GM23338 (cell line): ENCODE measurements at regions not wholly inside any gene's neighbourhood (a gene's known extent, or its start where the extent isn't known, plus 50 kb on each side); places are given as distances from the start of the nearest gene placed in this dataset.

Source experiments
- EZH2 ChIP-seq: fragments of 200-600 bp; sonication (generic); IDR thresholded peaks from one replicate; pipeline ENCODE4 v1.8.0; 2017; ENCODE audit warnings: antibody characterized with exemption, mild to moderate bottlenecking, low read depth; ENCODE audit not compliant: unreplicated experiment
- NANOG ChIP-seq: IDR thresholded peaks from 2 replicates; pipeline ENCODE4 v1.6.1; 2016; ENCODE audit warnings: antibody characterized with exemption, borderline replicate concordance
- STAT1 ChIP-seq: IDR thresholded peaks from one replicate; pipeline ENCODE4 v1.6.1; 2016; ENCODE audit warnings: antibody characterized with exemption; ENCODE audit not compliant: unreplicated experiment
- ZNF331 ChIP-seq: fragments of 250-450 bp; sonication (Bioruptor Pico); IDR thresholded peaks from 2 replicates; pipeline ENCODE4 v1.5.0; 2020; ENCODE audit warnings: low read depth, mild to moderate bottlenecking, moderate library complexity
- TF ChIP-seq, protein P1 (sequence below): fragments of 250-450 bp; sonication (Bioruptor Pico); IDR thresholded peaks from 2 replicates; pipeline ENCODE4 v1.5.0; 2020; ENCODE audit warnings: mild to moderate bottlenecking, moderate library complexity
- TF ChIP-seq, protein P2 (sequence below): IDR thresholded peaks from 2 replicates; pipeline ENCODE4 v1.6.1; 2016; ENCODE audit warnings: antibody characterized with exemption
- TF ChIP-seq, protein P3 (sequence below), 2 experiments: fragments of 200-600 bp in 1 of 2; sonication (generic) in 1 of 2; conservative IDR thresholded peaks; 2 replicates each; pipeline versions ENCODE4 v1.5.1 to v1.6.1; 2016 to 2017; ENCODE audit warnings: antibody characterized with exemption in 2 of 2, low read depth in 2 of 2, mild to moderate bottlenecking in 2 of 2, moderate library complexity in 1 of 2

DNA sequence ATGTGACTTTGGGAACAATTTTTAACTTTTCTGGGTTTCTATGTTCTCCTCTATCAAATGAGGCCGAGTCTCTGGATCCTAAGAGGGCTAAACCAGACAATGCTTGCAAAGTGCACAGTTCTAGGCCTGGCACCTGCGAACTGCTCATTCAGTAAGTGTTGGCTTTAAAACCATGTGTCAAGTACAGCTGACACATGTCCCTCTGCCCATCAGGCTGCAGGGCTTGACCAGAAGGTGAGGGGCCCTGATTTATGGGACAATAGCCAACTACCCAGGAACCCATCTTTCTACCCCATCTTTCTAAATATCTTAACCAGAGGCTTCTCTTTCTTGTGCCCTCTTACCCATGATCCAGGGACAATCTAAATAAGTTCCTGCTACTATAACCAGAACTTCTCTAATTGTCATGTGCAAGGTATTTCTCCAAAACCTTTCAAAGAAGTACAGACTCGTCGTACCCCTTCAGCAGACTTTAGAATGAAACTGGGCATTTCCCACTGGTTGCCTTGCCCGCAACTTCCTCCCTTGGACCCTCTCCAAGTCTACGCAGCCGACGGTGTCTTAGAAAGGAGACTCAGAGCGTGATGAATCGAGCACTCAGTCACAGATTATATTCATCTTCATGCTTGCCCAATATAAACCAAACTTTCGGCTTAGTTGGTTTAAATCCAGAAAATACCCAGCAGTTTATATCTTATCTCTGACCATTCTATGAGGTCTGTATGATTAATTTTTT is 69.8 kb upstream of the STEAP1B start (continued):
- TF ChIP-seq, protein P1, sequence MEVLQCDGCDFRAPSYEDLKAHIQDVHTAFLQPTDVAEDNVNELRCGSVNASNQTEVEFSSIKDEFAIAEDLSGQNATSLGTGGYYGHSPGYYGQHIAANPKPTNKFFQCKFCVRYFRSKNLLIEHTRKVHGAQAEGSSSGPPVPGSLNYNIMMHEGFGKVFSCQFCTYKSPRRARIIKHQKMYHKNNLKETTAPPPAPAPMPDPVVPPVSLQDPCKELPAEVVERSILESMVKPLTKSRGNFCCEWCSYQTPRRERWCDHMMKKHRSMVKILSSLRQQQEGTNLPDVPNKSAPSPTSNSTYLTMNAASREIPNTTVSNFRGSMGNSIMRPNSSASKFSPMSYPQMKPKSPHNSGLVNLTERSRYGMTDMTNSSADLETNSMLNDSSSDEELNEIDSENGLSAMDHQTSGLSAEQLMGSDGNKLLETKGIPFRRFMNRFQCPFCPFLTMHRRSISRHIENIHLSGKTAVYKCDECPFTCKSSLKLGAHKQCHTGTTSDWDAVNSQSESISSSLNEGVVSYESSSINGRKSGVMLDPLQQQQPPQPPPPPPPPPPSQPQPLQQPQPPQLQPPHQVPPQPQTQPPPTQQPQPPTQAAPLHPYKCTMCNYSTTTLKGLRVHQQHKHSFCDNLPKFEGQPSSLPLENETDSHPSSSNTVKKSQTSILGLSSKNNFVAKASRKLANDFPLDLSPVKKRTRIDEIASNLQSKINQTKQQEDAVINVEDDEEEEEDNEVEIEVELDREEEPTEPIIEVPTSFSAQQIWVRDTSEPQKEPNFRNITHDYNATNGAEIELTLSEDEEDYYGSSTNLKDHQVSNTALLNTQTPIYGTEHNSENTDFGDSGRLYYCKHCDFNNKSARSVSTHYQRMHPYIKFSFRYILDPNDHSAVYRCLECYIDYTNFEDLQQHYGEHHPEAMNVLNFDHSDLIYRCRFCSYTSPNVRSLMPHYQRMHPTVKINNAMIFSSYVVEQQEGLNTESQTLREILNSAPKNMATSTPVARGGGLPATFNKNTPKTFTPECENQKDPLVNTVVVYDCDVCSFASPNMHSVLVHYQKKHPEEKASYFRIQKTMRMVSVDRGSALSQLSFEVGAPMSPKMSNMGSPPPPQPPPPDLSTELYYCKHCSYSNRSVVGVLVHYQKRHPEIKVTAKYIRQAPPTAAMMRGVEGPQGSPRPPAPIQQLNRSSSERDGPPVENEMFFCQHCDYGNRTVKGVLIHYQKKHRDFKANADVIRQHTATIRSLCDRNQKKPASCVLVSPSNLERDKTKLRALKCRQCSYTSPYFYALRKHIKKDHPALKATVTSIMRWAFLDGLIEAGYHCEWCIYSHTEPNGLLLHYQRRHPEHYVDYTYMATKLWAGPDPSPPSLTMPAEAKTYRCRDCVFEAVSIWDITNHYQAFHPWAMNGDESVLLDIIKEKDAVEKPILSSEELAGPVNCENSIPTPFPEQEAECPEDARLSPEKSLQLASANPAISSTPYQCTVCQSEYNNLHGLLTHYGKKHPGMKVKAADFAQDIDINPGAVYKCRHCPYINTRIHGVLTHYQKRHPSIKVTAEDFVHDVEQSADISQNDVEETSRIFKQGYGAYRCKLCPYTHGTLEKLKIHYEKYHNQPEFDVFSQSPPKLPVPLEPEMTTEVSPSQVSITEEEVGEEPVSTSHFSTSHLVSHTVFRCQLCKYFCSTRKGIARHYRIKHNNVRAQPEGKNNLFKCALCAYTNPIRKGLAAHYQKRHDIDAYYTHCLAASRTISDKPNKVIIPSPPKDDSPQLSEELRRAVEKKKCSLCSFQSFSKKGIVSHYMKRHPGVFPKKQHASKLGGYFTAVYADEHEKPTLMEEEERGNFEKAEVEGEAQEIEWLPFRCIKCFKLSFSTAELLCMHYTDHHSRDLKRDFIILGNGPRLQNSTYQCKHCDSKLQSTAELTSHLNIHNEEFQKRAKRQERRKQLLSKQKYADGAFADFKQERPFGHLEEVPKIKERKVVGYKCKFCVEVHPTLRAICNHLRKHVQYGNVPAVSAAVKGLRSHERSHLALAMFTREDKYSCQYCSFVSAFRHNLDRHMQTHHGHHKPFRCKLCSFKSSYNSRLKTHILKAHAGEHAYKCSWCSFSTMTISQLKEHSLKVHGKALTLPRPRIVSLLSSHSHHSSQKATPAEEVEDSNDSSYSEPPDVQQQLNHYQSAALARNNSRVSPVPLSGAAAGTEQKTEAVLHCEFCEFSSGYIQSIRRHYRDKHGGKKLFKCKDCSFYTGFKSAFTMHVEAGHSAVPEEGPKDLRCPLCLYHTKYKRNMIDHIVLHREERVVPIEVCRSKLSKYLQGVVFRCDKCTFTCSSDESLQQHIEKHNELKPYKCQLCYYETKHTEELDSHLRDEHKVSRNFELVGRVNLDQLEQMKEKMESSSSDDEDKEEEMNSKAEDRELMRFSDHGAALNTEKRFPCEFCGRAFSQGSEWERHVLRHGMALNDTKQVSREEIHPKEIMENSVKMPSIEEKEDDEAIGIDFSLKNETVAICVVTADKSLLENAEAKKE, result no peak
- TF ChIP-seq ZNF331 (CRISPR knock-in tag) (no peak), EZH2 (no peak), NANOG (no peak), STAT1 (no peak)
- TF ChIP-seq, protein P2, sequence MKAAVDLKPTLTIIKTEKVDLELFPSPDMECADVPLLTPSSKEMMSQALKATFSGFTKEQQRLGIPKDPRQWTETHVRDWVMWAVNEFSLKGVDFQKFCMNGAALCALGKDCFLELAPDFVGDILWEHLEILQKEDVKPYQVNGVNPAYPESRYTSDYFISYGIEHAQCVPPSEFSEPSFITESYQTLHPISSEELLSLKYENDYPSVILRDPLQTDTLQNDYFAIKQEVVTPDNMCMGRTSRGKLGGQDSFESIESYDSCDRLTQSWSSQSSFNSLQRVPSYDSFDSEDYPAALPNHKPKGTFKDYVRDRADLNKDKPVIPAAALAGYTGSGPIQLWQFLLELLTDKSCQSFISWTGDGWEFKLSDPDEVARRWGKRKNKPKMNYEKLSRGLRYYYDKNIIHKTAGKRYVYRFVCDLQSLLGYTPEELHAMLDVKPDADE, result no peak
- TF ChIP-seq, protein P3, sequence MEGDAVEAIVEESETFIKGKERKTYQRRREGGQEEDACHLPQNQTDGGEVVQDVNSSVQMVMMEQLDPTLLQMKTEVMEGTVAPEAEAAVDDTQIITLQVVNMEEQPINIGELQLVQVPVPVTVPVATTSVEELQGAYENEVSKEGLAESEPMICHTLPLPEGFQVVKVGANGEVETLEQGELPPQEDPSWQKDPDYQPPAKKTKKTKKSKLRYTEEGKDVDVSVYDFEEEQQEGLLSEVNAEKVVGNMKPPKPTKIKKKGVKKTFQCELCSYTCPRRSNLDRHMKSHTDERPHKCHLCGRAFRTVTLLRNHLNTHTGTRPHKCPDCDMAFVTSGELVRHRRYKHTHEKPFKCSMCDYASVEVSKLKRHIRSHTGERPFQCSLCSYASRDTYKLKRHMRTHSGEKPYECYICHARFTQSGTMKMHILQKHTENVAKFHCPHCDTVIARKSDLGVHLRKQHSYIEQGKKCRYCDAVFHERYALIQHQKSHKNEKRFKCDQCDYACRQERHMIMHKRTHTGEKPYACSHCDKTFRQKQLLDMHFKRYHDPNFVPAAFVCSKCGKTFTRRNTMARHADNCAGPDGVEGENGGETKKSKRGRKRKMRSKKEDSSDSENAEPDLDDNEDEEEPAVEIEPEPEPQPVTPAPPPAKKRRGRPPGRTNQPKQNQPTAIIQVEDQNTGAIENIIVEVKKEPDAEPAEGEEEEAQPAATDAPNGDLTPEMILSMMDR (conservative IDR thresholded peaks at IDR 0.05; ENCODE audit: low read depth in 2 of 2), result no peak
